ENCODE measurements at regions not wholly inside any gene's neighbourhood (a gene's known extent, or its start where the extent isn't known, plus 50 kb on each side); places are given as distances from the start of the nearest gene placed in this dataset.

DNA sequence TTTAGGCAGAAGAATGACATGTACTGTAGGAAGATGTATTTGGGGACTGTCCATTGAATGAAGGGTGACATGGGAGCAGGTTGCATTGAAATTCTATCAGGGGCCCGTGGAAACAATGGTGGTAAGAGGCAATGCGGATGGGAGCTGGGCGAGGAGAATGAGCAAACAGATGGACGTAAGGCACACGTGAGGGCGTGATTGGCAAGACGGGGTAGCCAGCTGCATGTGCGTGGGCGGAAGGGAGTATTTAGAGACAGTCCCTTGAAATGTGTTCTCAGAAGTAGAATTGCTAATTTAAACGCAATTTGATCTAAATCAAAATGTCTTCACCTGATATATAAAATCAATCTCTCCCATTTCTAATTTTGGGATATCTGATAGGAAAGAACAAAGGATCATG lies 62.3 kb downstream of the MEX3B start:
- Histone ChIP-seq H3K27ac (ENCODE audit: insufficient read depth, low read depth, low read length) (no peak overlapping the region), H3K27me3 (ENCODE audit: control insufficient read depth in 2 of 2, insufficient read depth in 2 of 2, low read length in 2 of 2) (no peaks in the 10 kb centered on the region), H3K79me2 (ENCODE audit: control insufficient read depth, insufficient read depth, low read length) (no peaks in the 10 kb centered on the region), H3K9me1 (replicated peaks; ENCODE audit: control insufficient read depth, extremely low read depth, insufficient read depth, low read length) (no peaks in the 10 kb centered on the region), H3K36me3 (ENCODE audit: control insufficient read depth in 2 of 2, extremely low read depth in 1 of 2, insufficient read depth in 2 of 2, low read length in 2 of 2) (no peaks in the 10 kb centered on the region), H3K4me2 (ENCODE audit: insufficient read depth, low read length) (no peak overlapping the region), H2AFZ (ENCODE audit: low read depth, low read length) (no peak overlapping the region), H3K4me1 (ENCODE audit: control insufficient read depth, extremely low read depth, insufficient read depth, low read length) (no peaks in the 10 kb centered on the region), H4K20me1 (replicated peaks; ENCODE audit: control insufficient read depth, extremely low read depth, insufficient read depth, low read length) (no peaks in the 10 kb centered on the region), H3K9ac (replicated peaks; ENCODE audit: extremely low read depth, insufficient read depth, low read length) (no peak overlapping the region), H3K9me3 (replicated peaks; ENCODE audit: control insufficient read depth, insufficient read depth, low read length) (no peaks in the 10 kb centered on the region), H3K4me3 (replicated peaks in 1 of 3; ENCODE audit: insufficient read depth in 1 of 3, low read depth in 1 of 3, low read length in 3 of 3) (no peak overlapping the region)
- TF ChIP-seq EZH2 (IDR thresholded peaks at IDR 0.05; ENCODE audit: borderline replicate concordance, low read depth, low read length, severe bottlenecking) (no peak), MYC (IDR thresholded peaks at IDR 0.05; ENCODE audit: low read depth, low read length) (no peak), JUN (IDR thresholded peaks at IDR 0.05; ENCODE audit: borderline replicate concordance, insufficient read depth, insufficient read length, low read depth) (no peak), GATA2 (IDR thresholded peaks at IDR 0.05; ENCODE audit: insufficient read depth, insufficient read length, low read depth, low read length) (no peak), POLR2AphosphoS5 (IDR thresholded peaks at IDR 0.05; ENCODE audit: insufficient read depth, low read depth, low read length) (no peak), POLR2A (IDR thresholded peaks at IDR 0.05; ENCODE audit: low read depth, low read length) (no peak), FOS (IDR thresholded peaks at IDR 0.05; ENCODE audit: borderline replicate concordance, insufficient read depth, low read length) (no peak)
- TF ChIP-seq, protein P1, sequence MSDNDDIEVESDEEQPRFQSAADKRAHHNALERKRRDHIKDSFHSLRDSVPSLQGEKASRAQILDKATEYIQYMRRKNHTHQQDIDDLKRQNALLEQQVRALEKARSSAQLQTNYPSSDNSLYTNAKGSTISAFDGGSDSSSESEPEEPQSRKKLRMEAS (IDR thresholded peaks at IDR 0.05; ENCODE audit: insufficient read depth, insufficient read length): no peak
- TF ChIP-seq, protein P2, sequence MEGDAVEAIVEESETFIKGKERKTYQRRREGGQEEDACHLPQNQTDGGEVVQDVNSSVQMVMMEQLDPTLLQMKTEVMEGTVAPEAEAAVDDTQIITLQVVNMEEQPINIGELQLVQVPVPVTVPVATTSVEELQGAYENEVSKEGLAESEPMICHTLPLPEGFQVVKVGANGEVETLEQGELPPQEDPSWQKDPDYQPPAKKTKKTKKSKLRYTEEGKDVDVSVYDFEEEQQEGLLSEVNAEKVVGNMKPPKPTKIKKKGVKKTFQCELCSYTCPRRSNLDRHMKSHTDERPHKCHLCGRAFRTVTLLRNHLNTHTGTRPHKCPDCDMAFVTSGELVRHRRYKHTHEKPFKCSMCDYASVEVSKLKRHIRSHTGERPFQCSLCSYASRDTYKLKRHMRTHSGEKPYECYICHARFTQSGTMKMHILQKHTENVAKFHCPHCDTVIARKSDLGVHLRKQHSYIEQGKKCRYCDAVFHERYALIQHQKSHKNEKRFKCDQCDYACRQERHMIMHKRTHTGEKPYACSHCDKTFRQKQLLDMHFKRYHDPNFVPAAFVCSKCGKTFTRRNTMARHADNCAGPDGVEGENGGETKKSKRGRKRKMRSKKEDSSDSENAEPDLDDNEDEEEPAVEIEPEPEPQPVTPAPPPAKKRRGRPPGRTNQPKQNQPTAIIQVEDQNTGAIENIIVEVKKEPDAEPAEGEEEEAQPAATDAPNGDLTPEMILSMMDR (IDR thresholded peaks at IDR 0.05; ENCODE audit: extremely low read depth in 1 of 2, insufficient read depth in 1 of 2, low read depth in 1 of 2, low read length in 2 of 2): no peak
- ChIA-PET CTCF (no interaction called here), POLR2A (no interaction called here)
- FAIRE-seq (no peak), DNase-seq (ENCODE audit: low read depth, low spot score) (no peak)
- intact Hi-C loops (cut with micrococcal nuclease) (no loop called here), dilution Hi-C loops (cut with MboI; ENCODE audit: extremely low pct_ligation_motif_present, low sequenced_read_pairs) (no loop called here)
- BruUV-seq (replicated peaks): no TSS peak
